SHP77 treated with DMSO at 0.1 percent for 48 hours (cell line): ENCODE measurements at regions not wholly inside any gene's neighbourhood (a gene's known extent, or its start where the extent isn't known, plus 50 kb on each side); places are given as distances from the start of the nearest gene placed in this dataset.

Experiments used
- DNase-seq: peaks from one replicate; lab custom pipeline; 2025; lab: John Stamatoyannopoulos, UW

GRCh38 chr6:146886587-146887446 is 288.0 kb downstream of the ADGB start:
- no peak for DNase-seq

DNA sequence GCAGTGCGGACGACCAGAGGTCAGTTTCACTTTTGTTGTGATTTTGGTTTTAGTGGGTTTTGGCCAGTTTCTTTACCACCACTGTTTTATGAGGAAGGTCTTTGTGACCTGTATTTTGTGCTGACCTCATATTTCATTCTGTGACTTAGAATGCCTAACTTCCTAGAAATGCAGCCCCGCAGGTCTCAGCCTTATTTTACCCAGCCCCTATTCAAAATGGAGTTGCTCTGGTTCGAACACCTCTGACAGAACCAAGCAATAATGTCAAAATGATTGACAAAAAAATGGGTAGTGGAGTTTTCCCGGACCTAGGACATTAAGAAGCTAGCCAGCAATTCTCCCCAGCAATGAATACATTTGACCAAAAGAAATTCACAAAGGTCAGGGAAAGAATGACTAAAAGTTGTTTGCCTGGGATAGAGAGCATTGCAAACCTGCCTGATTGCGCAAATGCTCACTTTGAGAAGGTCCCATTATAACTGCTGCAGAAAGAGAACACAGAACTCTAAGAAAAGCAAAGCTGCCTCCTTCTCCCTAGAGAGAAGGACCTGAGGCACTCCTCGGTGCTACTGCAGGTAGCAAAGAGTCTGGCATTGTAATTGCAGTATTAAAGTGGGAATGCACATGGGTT is 288.8 kb downstream of the ADGB start:
- no peak for DNase-seq

DNA sequence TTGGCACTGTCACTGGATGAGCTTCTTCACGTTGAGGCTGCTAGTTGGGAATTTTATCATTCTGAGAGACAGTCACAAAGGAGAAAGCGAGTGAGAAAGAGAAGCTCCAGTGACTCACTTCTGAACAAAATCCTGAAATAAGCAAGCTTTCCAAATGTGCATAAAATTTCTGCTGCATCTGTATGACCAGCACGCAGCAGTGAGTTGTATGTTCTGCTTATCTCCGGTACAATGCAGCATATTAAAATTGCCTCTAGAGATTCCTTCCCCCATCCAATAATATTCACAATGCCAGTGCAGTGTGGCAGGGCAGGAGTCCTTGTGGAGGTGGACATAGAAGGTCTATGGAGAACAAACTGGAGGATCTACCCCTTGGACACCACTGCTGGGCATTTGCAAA is 290.5 kb downstream of the ADGB start:
- DNase-seq = no peak

- no peak for DNase-seq
These were observed 291.4 kb downstream of the ADGB start for GRCh38 chr6:146890172-146890571.

DNA sequence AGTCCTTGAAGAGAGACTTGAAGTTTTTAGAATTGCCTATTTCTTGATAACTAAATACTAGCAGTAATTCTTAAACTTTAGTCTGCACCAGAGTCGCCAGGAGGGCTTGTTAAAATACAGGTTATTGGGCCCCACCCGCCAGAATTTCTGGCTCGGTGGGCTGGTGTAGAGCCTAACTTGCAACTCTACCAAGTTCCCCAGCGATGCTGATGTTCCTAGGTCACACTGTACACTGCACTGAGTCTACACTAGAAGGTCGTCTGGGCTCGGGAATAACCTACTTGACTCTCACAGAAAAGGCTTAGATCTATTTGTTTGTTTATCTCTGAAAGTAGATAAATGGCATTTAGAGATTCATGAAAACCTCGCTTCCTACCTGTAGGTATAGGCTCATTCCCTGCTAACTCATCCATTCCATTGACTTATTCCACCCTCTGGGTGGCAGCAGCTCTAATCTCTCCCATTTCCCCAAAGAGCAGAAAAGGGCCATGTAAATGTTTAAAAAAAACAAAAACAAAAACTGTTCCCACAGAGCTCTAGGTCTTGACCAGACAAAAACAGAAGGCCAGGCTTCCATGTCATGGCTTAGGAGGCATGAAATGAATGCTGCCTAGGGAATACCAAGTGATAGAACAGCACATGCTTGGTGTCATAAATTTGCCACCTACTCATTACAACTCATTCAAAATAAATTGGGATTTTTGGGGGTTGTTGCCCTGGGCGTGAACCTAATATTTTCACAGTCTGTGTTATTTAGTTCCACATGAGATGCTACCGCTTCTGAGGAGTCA is 292.1 kb downstream of the ADGB start:
- no peak for DNase-seq

DNA sequence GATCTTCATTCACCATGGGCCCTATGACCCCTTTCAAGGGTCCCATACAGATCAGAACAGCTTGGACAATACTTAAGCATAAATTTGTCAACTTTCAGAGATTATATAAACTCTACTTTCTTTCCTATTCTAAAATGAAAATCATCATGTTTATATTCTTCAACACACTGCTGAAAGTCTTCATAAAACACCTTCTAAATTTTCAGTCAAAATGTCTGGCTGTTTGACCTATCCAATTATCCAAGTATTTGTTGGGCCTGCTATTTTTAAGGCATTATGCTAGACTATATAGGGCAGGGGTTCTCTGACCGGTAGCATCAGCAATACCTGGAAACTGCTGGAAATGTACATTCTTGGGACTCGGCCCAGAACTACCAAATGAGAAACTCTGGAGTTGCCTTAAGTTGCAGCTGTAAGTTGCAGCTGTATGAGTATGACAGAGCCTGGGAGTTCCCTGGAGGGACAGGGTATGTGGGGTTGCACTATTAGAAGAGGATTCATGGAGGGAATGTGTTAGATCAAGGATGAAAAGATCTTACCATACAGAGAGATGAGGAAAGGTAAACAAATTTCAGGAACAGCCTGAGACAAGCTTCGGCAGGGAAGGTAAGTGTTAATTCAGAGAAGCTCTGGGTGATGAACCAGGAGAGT is 293.0 kb downstream of the ADGB start:
- DNase-seq = no peak

GRCh38 chr6:146892283-146892612 is 293.5 kb downstream of the ADGB start:
- no peak for DNase-seq

DNA sequence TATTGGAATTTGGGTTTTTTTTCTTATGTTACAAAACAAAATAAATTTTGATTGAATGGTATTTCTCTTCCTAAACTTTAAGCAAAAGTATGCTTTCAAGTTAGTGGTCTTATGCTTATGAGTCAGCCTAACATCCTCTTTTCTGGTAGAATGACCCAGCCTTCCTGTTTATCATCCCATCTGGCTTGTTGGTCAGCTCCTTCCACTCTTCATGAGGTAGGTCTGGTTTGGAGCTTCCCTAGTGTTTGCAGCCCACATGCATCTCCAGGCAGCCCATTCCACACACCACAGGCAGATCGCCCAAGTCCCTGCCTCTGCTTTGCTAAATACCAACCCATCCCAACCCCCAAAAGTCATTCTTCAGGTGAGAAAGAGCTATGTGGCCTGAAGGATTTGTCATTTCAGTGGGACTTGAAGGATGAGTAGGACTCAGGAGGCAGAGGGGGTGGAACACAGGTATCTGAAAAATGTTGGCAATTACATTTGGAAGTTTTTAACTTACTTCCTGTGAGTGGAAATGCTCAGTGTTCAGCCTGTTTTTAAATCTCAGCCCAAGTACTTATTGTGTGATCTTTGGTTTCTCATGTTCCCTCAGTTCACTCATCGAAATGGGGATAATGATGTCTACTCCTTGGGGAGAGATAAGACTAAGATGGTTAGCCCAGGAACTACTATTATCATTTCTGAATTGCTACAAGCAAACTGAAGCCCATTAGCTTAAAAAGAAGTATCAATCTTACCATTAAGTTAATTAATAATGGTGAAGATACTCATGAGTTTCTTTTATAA is 294.0 kb downstream of the ADGB start:
- DNase-seq = no peak

GRCh38 chr6:146893690-146894089 is 294.9 kb downstream of the ADGB start:
- no peak for DNase-seq

- no peak for DNase-seq
These were observed 295.9 kb downstream of the ADGB start for GRCh38 chr6:146894624-146895023.

- no peak for DNase-seq
These were observed 296.5 kb downstream of the ADGB start for GRCh38 chr6:146895101-146895771.

DNA sequence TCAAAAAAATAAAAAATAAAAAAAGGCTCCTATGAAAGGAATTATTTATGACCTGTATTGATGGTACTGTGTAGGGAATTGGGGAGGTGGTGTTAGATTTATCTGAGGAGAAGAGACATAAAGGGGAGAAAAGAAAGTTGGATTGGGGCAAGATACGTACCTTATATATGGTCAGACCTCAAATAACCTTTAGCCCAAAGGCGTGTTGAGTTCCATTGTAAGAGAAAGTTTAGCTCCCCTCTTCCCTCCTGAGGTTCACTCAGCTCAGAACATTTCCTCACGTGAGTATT is 296.9 kb downstream of the ADGB start:
- no peak for DNase-seq

- DNase-seq = no peak
These were observed 297.5 kb downstream of the ADGB start for GRCh38 chr6:146896062-146896813.

GRCh38 chr6:146896960-146897701 is 298.4 kb downstream of the ADGB start:
- no peak for DNase-seq

GRCh38 chr6:146898069-146898887 is 299.5 kb downstream of the ADGB start:
- DNase-seq = no peak

GRCh38 chr6:146898888-146899227 is 300.1 kb downstream of the ADGB start:
- no peak for DNase-seq

DNA sequence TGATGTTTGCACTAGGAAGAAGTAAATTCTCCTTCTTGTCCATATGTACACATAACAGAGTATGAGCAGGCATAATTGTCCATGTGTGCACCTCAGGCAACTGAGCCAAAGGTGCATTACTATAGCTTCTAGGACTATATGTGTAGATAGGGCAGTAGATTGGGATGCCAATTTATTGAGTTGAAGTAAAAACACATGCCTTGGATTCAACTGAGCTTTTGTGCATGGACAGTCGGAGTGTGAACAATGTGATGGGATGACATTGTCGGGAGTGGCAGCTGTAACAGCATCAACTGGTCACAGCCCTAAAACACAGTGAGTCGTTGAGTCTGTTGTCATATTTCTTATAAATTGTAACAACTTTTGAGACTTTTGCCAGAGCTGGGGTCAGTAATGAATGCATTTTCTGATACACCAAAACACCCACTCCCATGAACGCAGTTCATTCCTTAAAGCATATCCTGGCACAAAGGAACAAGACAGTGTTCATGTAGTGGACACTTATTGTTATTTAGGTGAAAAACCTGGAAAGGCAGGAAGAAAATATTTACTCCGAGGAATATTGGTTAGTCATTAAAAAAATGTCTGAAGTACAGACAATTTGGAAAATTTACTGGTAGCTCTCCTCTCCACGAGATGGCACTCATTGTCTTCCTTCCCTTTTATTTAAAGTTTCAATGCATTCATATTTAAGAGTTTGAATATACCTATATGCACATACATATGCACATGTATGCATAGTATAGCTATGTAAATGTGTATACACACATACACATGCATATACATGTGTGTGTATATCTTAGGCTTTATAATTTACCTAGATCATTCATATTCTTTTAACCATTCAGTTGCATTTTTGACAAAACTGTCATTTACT is 302.0 kb upstream of the STXBP5 start:
- no peak for DNase-seq

GRCh38 chr6:146902846-146903245 is 301.4 kb upstream of the STXBP5 start:
- DNase-seq = no peak
